Esophagus squamous epithelium (tissue), 4 donors: ENCODE measurements at regions not wholly inside any gene's neighbourhood (a gene's known extent, or its start where the extent isn't known, plus 50 kb on each side); places are given as distances from the start of the nearest gene placed in this dataset.

Source experiments
- CTCF ChIP-seq, 6 experiments: fragments of 450-650 bp in 4 of 6; fragments of 200-600 bp in 2 of 6; sonication (generic) in 2 of 6; IDR thresholded peaks; one replicate each; pipeline ENCODE4 v1.5.1; 2016 to 2019; ENCODE audit warnings: antibody characterized with exemption in 6 of 6, mild to moderate bottlenecking in 4 of 6, moderate library complexity in 4 of 6
- POLR2A ChIP-seq, 4 donors: fragments of 450-650 bp; IDR thresholded peaks; one replicate each; pipeline ENCODE4 v1.6.1; 2017; ENCODE audit warnings: antibody characterized with exemption in 4 of 4, mild to moderate bottlenecking in 4 of 4, moderate library complexity in 3 of 4

- TF ChIP-seq CTCF (IDR thresholded peaks at IDR 0.05): no peak
- no peak for TF ChIP-seq POLR2A (IDR thresholded peaks at IDR 0.05)
These were observed 525.5 kb upstream of the BCHE start for GRCh38 chr3:166362698-166363097.
